ENCODE measurements at regions not wholly inside any gene's neighbourhood (a gene's known extent, or its start where the extent isn't known, plus 50 kb on each side); places are given as distances from the start of the nearest gene placed in this dataset.
A peak's percentile ranks its signal among the peaks of the same experiment; 100 is the strongest.

- FAIRE-seq (no peak), DNase-seq (peak; percentile 82 to 90 (median 86)), ATAC-seq (peak; percentile 96 to 97 (median 96))
- Histone ChIP-seq H3K27ac (peak overlapping the region in 2 of 4 donors; percentile 13 to 42), H3K4me1 (peaks cover 6 to 20% (median 8%) of the 10 kb centered on the region in 3 donors), H3K36me3 (no peaks in the 10 kb centered on the region), H3K27me3 (no peaks in the 10 kb centered on the region), H3K4me3 (no peak overlapping the region), H3K9me3 (no peaks in the 10 kb centered on the region)
- TF ChIP-seq CTCF (IDR thresholded peaks at IDR 0.05), result no peak
- intact Hi-C loops (cut with DNase I), result no loop called here
- WGBS, 2 donors, result 13 to 27% methylated on average over 3 to 4 of the region's 4 CpGs
These were observed 180.3 kb upstream of the GRB10 start for GRCh38 chr7:50962962-50963374.

- WGBS, 2 donors, result 84 to 86% methylated on average over 10 of the region's 10 CpGs
- intact Hi-C loops (cut with DNase I), result no loop called here
- no peaks in the 10 kb centered on the region for H3K9me3 ChIP-seq
- H3K27ac ChIP-seq, result peak overlapping the region in 2 of 4 donors; percentile 13 to 42
- ATAC-seq (peak in 1 of 4 donors; percentile 15), FAIRE-seq (no peak), DNase-seq (peak in 1 of 6 donors; percentile 50)
- H3K4me3 ChIP-seq, result no peak overlapping the region
- peaks cover 8 to 25% (median 8%) of the 10 kb centered on the region in 3 donors for H3K4me1 ChIP-seq
- no peak for TF ChIP-seq CTCF (IDR thresholded peaks at IDR 0.05)
- no peaks in the 10 kb centered on the region for H3K27me3 ChIP-seq
- H3K36me3 ChIP-seq, result no peaks in the 10 kb centered on the region
These were observed 179.7 kb upstream of the GRB10 start for GRCh38 chr7:50962281-50962883.

- no peak for FAIRE-seq
- ATAC-seq, result no peak
- Histone ChIP-seq H3K27ac (no peak overlapping the region), H3K36me3 (no peaks in the 10 kb centered on the region), H3K4me3 (no peak overlapping the region), H3K4me1 (peaks cover 8 to 25% (median 8%) of the 10 kb centered on the region in 3 donors), H3K9me3 (no peaks in the 10 kb centered on the region), H3K27me3 (no peaks in the 10 kb centered on the region)
- no peak for TF ChIP-seq CTCF (IDR thresholded peaks at IDR 0.05)
- no peak for DNase-seq
- intact Hi-C loops (cut with DNase I), result no loop called here
- WGBS, 2 donors, result 85 to 86% methylated on average over 14 of the region's 14 CpGs
These were observed 178.1 kb upstream of the GRB10 start for GRCh38 chr7:50960621-50961310.

GRCh38 chr7:50959991-50960390 is 177.3 kb upstream of the GRB10 start:
- H3K4me1 ChIP-seq, result peaks cover 8 to 25% (median 8%) of the 10 kb centered on the region in 3 donors
- no peak overlapping the region for H3K27ac ChIP-seq
- H3K4me3 ChIP-seq, result no peak overlapping the region
- H3K9me3 ChIP-seq, result no peaks in the 10 kb centered on the region
- DNase-seq, result no peak
- H3K27me3 ChIP-seq, result no peaks in the 10 kb centered on the region
- no peaks in the 10 kb centered on the region for H3K36me3 ChIP-seq
- ATAC-seq, result no peak
- FAIRE-seq, result no peak
- no peak for TF ChIP-seq CTCF (IDR thresholded peaks at IDR 0.05)
- intact Hi-C loops (cut with DNase I), result no loop called here
- WGBS, 2 donors, result 97 to 100% methylated on average over 1 of the region's 1 CpG

GRCh38 chr7:50959560-50959959 is 176.9 kb upstream of the GRB10 start:
- no peak for DNase-seq
- H3K27me3 ChIP-seq, result no peaks in the 10 kb centered on the region
- H3K36me3 ChIP-seq, result no peaks in the 10 kb centered on the region
- intact Hi-C loops (cut with DNase I), result no loop called here
- WGBS, 2 donors, result 97 to 98% methylated on average over 4 of the region's 4 CpGs
- no peak overlapping the region for H3K27ac ChIP-seq
- TF ChIP-seq CTCF (IDR thresholded peaks at IDR 0.05), result no peak
- no peak overlapping the region for H3K4me3 ChIP-seq
- peaks cover 8 to 30% (median 12%) of the 10 kb centered on the region in 3 donors for H3K4me1 ChIP-seq
- no peak for FAIRE-seq
- no peak for ATAC-seq
- H3K9me3 ChIP-seq, result no peaks in the 10 kb centered on the region
